ENCODE measurements at regions not wholly inside any gene's neighbourhood (a gene's known extent, or its start where the extent isn't known, plus 50 kb on each side); places are given as distances from the start of the nearest gene placed in this dataset.

GRCh38 chr3:21054064-21054463, 696.9 kb downstream of the ZNF385D start:
- Histone ChIP-seq H3K27me3 (replicated peaks; ENCODE audit: control insufficient read depth, insufficient read depth, low read length, poor library complexity, severe bottlenecking) (no peaks in the 10 kb centered on the region), H3K36me3 (ENCODE audit: control insufficient read depth, insufficient read depth, low read length) (no peaks in the 10 kb centered on the region), H3K9me3 (ENCODE audit: control insufficient read depth, low read length) (no peaks in the 10 kb centered on the region), H3K4me1 (ENCODE audit: control insufficient read depth, insufficient read depth, low read length, poor library complexity, severe bottlenecking) (no peaks in the 10 kb centered on the region), H3K27ac (ENCODE audit: insufficient read depth, low read length, poor library complexity, severe bottlenecking) (no peak overlapping the region), H3K4me3 (ENCODE audit: insufficient read depth, low read depth, low read length, poor library complexity, severe bottlenecking) (no peak overlapping the region)
- no peak for DNase-seq

DNA sequence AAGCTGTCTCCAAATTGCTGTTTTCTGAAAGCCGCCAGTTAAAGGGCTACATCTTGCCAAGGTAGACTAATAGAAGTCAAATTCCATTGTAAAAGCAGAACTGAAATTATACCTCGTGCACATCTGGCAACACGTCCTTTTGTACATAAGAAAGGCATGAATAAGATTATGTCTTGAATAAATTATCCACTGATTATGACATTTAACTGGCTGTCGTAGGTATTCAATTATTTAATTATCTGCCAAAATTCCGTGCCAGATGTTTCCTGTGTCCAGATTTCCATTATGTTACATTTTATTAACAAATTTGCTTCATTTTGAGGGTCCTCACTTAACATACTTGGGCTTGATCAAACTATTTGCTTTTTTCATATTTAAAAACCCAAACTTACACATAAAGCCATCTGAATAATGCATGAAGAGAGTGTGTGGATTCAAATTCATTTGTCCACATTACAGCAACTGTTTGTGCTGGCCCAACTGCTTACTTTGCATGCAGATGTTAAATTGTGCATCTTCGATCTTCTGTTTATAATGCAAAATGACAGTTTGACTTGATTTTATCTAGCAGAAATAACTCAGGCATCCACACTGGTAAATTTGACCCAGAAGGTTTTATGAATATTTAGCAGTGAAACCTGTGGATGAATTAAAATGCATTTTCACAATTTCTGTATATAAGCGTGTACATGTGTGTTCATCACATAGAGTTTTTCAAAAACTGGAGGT, 701.5 kb downstream of the ZNF385D start:
- no peaks in the 10 kb centered on the region for H3K27me3 ChIP-seq (replicated peaks; ENCODE audit: control insufficient read depth, insufficient read depth, low read length, poor library complexity, severe bottlenecking)
- H3K9me3 ChIP-seq (ENCODE audit: control insufficient read depth, low read length): no peaks in the 10 kb centered on the region
- no peaks in the 10 kb centered on the region for H3K4me1 ChIP-seq (ENCODE audit: control insufficient read depth, insufficient read depth, low read length, poor library complexity, severe bottlenecking)
- no peak overlapping the region for H3K4me3 ChIP-seq (ENCODE audit: insufficient read depth, low read depth, low read length, poor library complexity, severe bottlenecking)
- no peak for DNase-seq
- H3K36me3 ChIP-seq (ENCODE audit: control insufficient read depth, insufficient read depth, low read length): no peaks in the 10 kb centered on the region
- H3K27ac ChIP-seq (ENCODE audit: insufficient read depth, low read length, poor library complexity, severe bottlenecking): no peak overlapping the region

DNA sequence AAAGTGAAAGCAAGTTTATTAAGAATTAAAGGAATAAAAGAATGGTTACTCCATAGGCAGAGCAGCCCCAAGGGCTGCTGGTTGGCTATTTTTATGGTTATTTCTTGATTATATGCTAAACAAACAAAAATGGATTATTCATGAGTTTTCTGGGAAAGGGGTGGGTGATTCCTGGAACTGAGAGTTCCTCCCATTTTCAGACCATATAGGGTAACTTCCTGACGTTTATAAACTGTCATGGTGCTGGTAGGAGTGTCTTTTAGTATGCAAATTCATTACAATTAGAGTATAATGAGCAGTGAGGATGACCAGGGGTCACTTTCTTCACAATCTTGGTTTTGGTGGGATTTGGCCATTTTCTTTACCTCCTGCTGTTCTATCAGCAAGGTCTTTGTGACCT, 707.9 kb downstream of the ZNF385D start:
- no peak overlapping the region for H3K4me3 ChIP-seq (ENCODE audit: insufficient read depth, low read depth, low read length, poor library complexity, severe bottlenecking)
- DNase-seq: no peak
- H3K27ac ChIP-seq (ENCODE audit: insufficient read depth, low read length, poor library complexity, severe bottlenecking): no peak overlapping the region
- H3K36me3 ChIP-seq (ENCODE audit: control insufficient read depth, insufficient read depth, low read length): no peaks in the 10 kb centered on the region
- no peaks in the 10 kb centered on the region for H3K4me1 ChIP-seq (ENCODE audit: control insufficient read depth, insufficient read depth, low read length, poor library complexity, severe bottlenecking)
- no peaks in the 10 kb centered on the region for H3K9me3 ChIP-seq (ENCODE audit: control insufficient read depth, low read length)
- H3K27me3 ChIP-seq (replicated peaks; ENCODE audit: control insufficient read depth, insufficient read depth, low read length, poor library complexity, severe bottlenecking): no peaks in the 10 kb centered on the region

GRCh38 chr3:21042184-21042583, 708.8 kb downstream of the ZNF385D start:
- Histone ChIP-seq H3K36me3 (ENCODE audit: control insufficient read depth, insufficient read depth, low read length) (no peaks in the 10 kb centered on the region), H3K4me3 (ENCODE audit: insufficient read depth, low read depth, low read length, poor library complexity, severe bottlenecking) (no peak overlapping the region), H3K27ac (ENCODE audit: insufficient read depth, low read length, poor library complexity, severe bottlenecking) (no peak overlapping the region), H3K9me3 (ENCODE audit: control insufficient read depth, low read length) (no peaks in the 10 kb centered on the region), H3K4me1 (ENCODE audit: control insufficient read depth, insufficient read depth, low read length, poor library complexity, severe bottlenecking) (no peaks in the 10 kb centered on the region), H3K27me3 (replicated peaks; ENCODE audit: control insufficient read depth, insufficient read depth, low read length, poor library complexity, severe bottlenecking) (no peaks in the 10 kb centered on the region)
- no peak for DNase-seq

GRCh38 chr3:21041621-21042020, 709.4 kb downstream of the ZNF385D start:
- no peaks in the 10 kb centered on the region for H3K4me1 ChIP-seq (ENCODE audit: control insufficient read depth, insufficient read depth, low read length, poor library complexity, severe bottlenecking)
- no peak overlapping the region for H3K27ac ChIP-seq (ENCODE audit: insufficient read depth, low read length, poor library complexity, severe bottlenecking)
- no peaks in the 10 kb centered on the region for H3K9me3 ChIP-seq (ENCODE audit: control insufficient read depth, low read length)
- H3K4me3 ChIP-seq (ENCODE audit: insufficient read depth, low read depth, low read length, poor library complexity, severe bottlenecking): no peak overlapping the region
- no peaks in the 10 kb centered on the region for H3K27me3 ChIP-seq (replicated peaks; ENCODE audit: control insufficient read depth, insufficient read depth, low read length, poor library complexity, severe bottlenecking)
- no peaks in the 10 kb centered on the region for H3K36me3 ChIP-seq (ENCODE audit: control insufficient read depth, insufficient read depth, low read length)
- no peak for DNase-seq

GRCh38 chr3:21036888-21037287, 714.1 kb downstream of the ZNF385D start:
- no peak overlapping the region for H3K4me3 ChIP-seq (ENCODE audit: insufficient read depth, low read depth, low read length, poor library complexity, severe bottlenecking)
- no peaks in the 10 kb centered on the region for H3K36me3 ChIP-seq (ENCODE audit: control insufficient read depth, insufficient read depth, low read length)
- H3K27me3 ChIP-seq (replicated peaks; ENCODE audit: control insufficient read depth, insufficient read depth, low read length, poor library complexity, severe bottlenecking): no peaks in the 10 kb centered on the region
- no peaks in the 10 kb centered on the region for H3K9me3 ChIP-seq (ENCODE audit: control insufficient read depth, low read length)
- no peak for DNase-seq
- H3K27ac ChIP-seq (ENCODE audit: insufficient read depth, low read length, poor library complexity, severe bottlenecking): no peak overlapping the region
- H3K4me1 ChIP-seq (ENCODE audit: control insufficient read depth, insufficient read depth, low read length, poor library complexity, severe bottlenecking): no peaks in the 10 kb centered on the region

DNA sequence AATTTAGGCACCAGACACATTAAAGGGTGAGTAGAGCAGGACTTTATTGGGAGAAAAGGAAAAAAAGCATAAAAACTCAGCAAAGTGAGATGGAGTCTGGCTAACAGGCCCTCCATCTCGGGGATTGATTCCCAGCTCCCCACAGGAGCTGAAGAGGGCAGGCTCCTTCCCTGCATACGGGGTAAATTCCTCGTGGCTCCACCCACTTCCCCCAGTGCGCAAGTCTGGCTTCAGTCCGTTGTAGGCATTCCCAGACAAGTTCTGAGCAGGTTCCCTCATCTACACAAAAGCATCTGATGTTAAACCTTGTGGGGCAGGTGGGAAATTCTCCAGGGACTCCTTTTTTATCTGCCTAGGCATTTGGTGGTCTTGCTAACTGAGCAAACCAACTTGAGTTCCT, 722.6 kb downstream of the ZNF385D start:
- no peaks in the 10 kb centered on the region for H3K4me1 ChIP-seq (ENCODE audit: control insufficient read depth, insufficient read depth, low read length, poor library complexity, severe bottlenecking)
- DNase-seq: no peak
- no peaks in the 10 kb centered on the region for H3K27me3 ChIP-seq (replicated peaks; ENCODE audit: control insufficient read depth, insufficient read depth, low read length, poor library complexity, severe bottlenecking)
- H3K9me3 ChIP-seq (ENCODE audit: control insufficient read depth, low read length): no peaks in the 10 kb centered on the region
- no peaks in the 10 kb centered on the region for H3K36me3 ChIP-seq (ENCODE audit: control insufficient read depth, insufficient read depth, low read length)
- H3K27ac ChIP-seq (ENCODE audit: insufficient read depth, low read length, poor library complexity, severe bottlenecking): no peak overlapping the region
- H3K4me3 ChIP-seq (ENCODE audit: insufficient read depth, low read depth, low read length, poor library complexity, severe bottlenecking): no peak overlapping the region

DNA sequence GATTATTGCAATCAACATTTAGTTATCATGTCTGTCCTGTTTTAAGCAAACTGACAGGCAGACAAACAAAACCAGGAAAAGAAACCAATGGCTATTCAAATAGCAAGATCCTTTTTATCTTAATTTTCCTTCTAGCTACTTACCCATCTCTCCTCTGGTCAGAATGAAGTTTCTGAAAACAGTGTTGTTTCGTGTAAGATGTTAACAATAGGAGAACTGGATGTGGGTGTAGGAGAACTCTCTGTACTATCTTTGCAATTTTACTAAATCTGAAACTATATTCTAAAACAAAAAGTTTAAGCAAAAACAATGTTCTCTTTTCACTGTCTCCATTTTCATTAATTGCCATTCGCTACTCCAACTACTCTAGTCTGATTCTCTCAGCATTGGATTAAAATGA, 726.4 kb downstream of the ZNF385D start:
- H3K4me3 ChIP-seq (ENCODE audit: insufficient read depth, low read depth, low read length, poor library complexity, severe bottlenecking): no peak overlapping the region
- H3K27me3 ChIP-seq (replicated peaks; ENCODE audit: control insufficient read depth, insufficient read depth, low read length, poor library complexity, severe bottlenecking): no peaks in the 10 kb centered on the region
- H3K9me3 ChIP-seq (ENCODE audit: control insufficient read depth, low read length): no peaks in the 10 kb centered on the region
- no peaks in the 10 kb centered on the region for H3K4me1 ChIP-seq (ENCODE audit: control insufficient read depth, insufficient read depth, low read length, poor library complexity, severe bottlenecking)
- no peaks in the 10 kb centered on the region for H3K36me3 ChIP-seq (ENCODE audit: control insufficient read depth, insufficient read depth, low read length)
- no peak overlapping the region for H3K27ac ChIP-seq (ENCODE audit: insufficient read depth, low read length, poor library complexity, severe bottlenecking)
- no peak for DNase-seq

DNA sequence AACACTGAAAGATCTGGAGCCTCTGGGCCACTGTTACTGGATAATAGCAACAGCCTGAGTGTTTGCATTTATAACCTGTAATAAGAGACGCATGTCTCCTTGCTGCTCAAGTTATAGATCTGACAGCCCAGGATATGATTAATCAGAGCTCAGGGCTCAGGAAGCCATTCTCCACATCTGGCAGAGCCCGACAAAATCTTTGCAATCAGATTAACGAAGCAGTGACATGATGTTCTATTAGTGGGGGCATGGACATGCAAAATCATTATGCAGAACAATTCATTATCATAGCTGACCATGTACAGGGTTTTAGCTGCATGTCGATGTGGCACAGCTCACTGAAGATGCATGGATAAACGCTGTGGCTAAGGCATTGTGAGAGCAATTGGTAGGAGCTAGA, 730.3 kb downstream of the ZNF385D start:
- Histone ChIP-seq H3K36me3 (ENCODE audit: control insufficient read depth, insufficient read depth, low read length) (no peaks in the 10 kb centered on the region), H3K27me3 (replicated peaks; ENCODE audit: control insufficient read depth, insufficient read depth, low read length, poor library complexity, severe bottlenecking) (no peaks in the 10 kb centered on the region), H3K4me1 (ENCODE audit: control insufficient read depth, insufficient read depth, low read length, poor library complexity, severe bottlenecking) (no peaks in the 10 kb centered on the region), H3K9me3 (ENCODE audit: control insufficient read depth, low read length) (no peaks in the 10 kb centered on the region), H3K4me3 (ENCODE audit: insufficient read depth, low read depth, low read length, poor library complexity, severe bottlenecking) (no peak overlapping the region), H3K27ac (ENCODE audit: insufficient read depth, low read length, poor library complexity, severe bottlenecking) (no peak overlapping the region)
- DNase-seq: no peak

DNA sequence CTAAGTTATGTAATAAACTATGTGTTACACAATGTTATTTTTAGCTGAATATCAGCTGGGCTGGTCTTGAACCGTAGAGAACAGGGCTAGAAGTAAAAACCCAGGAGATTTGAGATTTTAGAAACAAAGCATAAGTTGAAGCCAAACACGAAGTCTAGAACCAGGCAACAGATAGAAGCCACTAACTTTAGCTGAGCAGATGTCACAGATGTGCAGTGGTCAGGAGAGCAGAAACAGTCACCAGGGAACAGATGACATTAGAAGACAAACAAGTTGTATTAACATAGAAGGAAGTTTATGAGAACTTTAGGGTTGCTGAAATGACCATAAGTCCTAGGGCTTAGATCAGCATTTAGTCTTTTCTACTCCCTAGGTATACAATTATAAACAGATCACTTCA, 731.0 kb downstream of the ZNF385D start:
- H3K27ac ChIP-seq (ENCODE audit: insufficient read depth, low read length, poor library complexity, severe bottlenecking): no peak overlapping the region
- no peak overlapping the region for H3K4me3 ChIP-seq (ENCODE audit: insufficient read depth, low read depth, low read length, poor library complexity, severe bottlenecking)
- DNase-seq: no peak
- H3K36me3 ChIP-seq (ENCODE audit: control insufficient read depth, insufficient read depth, low read length): no peaks in the 10 kb centered on the region
- no peaks in the 10 kb centered on the region for H3K4me1 ChIP-seq (ENCODE audit: control insufficient read depth, insufficient read depth, low read length, poor library complexity, severe bottlenecking)
- H3K27me3 ChIP-seq (replicated peaks; ENCODE audit: control insufficient read depth, insufficient read depth, low read length, poor library complexity, severe bottlenecking): no peaks in the 10 kb centered on the region
- no peaks in the 10 kb centered on the region for H3K9me3 ChIP-seq (ENCODE audit: control insufficient read depth, low read length)

Data from effector memory CD4-positive, alpha-beta T cell (primary cell).